Activated naive CD4-positive, alpha-beta T cell (primary cell): ENCODE measurements at regions not wholly inside any gene's neighbourhood (a gene's known extent, or its start where the extent isn't known, plus 50 kb on each side); places are given as distances from the start of the nearest gene placed in this dataset.
"Not testable (repeated sequence)": the region's sequence is repeated elsewhere in the genome, so short reads cannot be mapped to it uniquely, and the experiment has no call there.

Experiments used
- DNase-seq, 4 experiments: peaks; one replicate each; lab custom pipeline; 2025; lab: John Stamatoyannopoulos, UW

- no peak for DNase-seq
These were observed 465.7 kb downstream of the FBXO15 start for GRCh38 chr18:73681912-73682311.

GRCh38 chr18:73681398-73681797, 466.2 kb downstream of the FBXO15 start:
- no peak for DNase-seq

DNA sequence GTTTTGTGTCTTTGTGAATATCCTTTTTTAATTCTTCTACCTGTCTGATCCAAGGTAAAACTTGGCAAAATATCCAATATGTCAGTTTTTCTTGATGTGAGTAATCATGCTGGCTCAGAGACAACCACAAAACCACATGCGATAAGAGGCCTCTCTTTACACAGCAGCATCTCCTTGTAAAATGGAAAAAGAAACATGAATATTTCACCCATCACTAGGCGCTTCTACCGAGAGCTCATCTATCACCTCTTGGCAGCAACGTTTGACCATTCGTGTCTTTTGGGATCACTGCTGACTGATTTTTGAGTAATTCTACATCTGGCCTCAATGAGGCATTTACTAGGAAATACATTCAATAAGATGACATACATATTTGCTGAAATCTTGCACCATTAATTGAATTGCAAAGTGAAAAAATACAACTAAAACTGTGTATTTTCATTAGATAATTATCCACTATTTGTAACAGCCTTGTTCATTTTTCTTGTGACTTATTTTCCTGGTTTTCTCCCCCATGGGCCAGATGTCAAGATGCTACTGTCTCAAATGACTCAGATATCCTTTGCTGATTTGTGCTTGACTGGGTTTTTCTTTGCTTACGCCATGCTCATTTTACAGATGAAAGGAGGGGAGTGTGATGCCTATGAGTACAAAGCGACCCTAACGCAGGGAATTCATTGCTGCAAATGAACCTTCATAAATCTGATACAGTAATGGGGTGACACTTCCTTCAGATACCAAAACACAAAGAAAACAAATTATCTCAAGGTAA, 467.5 kb downstream of the FBXO15 start:
- DNase-seq: no peak

- no peak for DNase-seq
These were observed 470.2 kb downstream of the FBXO15 start for GRCh38 chr18:73677450-73677849.

DNA sequence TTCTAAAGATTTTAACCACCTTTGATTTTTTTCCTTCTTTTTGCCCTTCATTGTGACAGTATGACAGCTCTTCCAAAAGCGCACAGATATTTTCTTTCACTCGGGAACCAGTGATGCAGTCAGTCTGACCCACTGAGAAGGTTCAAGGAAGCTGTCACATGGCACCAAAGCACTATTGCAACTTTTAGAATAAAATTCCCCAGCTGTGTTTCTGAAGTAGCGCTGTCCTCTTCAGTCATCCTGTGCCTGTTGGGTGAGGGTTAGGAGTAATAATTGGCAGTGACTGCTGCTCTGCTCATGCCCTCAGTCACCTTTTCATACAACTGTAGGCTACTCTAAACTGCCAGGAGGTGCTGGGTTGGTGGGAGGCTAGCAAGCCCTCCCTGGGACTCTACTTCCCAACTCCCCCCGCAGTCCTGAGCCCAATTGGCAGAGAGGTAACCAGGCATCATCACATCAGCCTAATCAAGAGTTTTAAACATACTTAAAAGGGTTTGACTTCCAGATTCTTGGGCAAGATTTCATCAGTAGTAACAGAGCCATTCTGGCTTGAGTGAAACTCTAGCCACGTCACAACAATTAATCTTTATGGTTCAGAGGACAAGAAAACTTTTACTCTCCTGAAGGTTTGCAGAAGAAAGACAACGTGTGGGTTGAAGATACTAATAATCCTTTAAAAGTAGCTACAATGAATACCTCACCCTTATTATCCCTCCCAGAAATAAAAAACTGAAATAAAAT, 473.3 kb downstream of the FBXO15 start:
- DNase-seq: no peak

- not testable (repeated sequence) for DNase-seq
These were observed 476.2 kb downstream of the FBXO15 start for GRCh38 chr18:73671480-73671879.

DNA sequence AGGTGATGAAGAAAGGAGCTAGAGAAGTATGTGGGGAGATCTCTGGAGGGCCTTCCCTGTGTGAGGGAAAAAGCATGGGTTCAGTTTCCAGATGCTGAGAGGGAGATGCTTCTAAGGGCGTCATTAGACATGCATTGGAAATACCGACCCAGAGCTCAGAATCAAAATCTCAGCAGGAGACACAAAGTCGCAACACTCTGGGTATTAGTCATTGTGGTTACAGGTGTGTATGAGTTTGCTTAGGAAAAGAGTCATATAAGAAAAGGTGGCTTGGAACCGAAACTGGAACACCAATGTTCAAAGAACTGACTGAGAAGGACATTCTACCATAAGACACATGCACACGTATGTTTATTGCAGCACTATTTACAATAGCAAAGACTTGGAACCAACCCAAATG, 477.1 kb downstream of the FBXO15 start:
- no peak for DNase-seq

DNA sequence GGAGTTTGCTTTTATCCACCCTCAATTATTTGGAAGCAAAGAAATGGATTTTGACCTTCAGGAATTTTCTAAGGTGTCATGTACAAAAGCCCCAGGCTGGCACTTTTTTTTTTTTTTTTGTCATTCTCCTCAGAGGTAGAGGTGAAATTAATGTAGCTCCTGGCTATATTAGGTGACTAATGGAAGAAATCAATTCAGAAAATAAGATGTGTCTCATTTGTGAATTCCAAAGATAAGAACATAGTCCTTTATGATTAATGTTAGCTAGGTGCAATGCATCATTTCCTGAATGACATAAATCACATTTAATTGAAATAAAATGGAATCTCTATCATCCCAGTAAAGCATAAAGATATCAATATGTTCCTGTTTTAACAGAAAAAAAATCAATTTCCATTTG, 477.6 kb downstream of the FBXO15 start:
- DNase-seq: no peak

DNA sequence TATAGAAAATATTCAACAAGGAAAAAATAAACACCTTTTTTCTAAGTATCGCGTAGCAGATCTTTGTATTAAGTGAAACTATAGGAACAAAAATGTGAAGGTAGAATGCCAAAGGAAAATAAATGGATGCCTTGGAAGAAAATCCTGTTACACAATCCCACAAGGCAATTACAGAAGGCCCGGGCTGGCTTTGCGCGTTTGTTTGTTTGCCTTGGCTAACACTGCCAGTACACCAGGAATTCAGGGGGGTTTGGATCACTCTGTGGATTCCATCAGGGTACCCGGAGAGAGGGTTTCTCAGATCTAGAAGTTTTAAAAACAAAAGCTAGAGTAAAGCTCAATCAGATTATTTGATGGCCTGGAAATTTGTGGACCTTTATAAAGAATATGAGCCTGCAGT, 478.3 kb downstream of the FBXO15 start:
- no peak for DNase-seq

- no peak for DNase-seq
These were observed 479.6 kb downstream of the FBXO15 start for GRCh38 chr18:73668051-73668450.

GRCh38 chr18:73666772-73667171, 480.9 kb downstream of the FBXO15 start:
- no peak for DNase-seq

DNA sequence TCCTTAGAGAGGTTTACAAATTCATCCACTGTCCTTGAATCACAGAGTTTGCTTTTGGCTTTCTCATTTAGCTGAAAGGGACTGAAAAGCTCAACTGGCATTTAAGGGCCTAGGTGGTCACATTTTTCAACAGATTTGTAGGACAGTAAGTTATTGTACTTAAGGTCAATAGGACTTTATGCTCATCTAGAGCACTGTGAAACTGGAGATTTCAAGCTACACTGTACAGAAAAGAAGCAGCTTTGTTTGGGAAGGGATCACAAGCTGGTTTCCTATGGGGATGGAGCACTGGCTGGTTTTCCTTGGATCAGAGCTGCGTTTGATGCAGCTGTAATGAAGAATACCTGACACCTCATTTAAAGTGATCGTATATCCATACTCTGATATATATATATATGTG, 482.7 kb downstream of the FBXO15 start:
- no peak for DNase-seq

DNA sequence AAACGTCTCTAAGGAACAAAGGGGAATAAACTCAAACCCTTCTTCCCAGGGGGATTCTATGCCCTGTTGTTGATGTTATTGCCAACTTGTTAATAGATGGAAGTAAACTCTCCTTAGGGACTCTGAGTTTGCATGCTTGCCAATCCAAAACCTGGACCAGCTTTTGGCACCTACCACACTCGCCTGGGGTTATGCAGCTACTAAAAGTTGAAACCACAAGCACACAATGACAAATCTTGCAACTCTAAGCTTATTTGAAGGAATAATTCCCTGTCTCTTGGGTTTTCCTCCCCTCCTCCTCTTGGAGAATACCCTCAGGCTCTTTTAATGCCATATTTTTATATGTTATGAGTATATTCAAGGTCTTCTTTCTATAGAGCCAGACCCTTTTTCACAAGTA, 484.1 kb downstream of the FBXO15 start:
- DNase-seq: no peak

DNA sequence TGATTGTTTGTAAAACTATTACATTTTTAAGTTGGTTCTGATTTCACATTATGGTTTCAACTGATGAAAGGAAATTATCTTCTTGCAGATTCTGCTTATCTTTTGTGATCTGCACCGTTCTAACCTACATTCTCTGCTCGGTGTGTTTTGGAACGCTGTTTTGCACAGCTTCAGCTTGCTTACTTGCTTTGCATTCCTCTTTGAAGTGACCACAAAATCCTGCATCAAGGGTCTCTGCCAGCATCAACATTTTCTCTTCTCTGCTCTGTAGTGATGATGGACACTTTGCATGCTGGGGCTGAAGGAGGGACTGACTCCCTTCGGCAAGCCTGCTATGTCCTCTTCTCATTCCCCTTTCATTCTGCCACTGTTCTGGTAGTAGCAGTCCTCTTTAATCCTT, 485.2 kb downstream of the FBXO15 start:
- DNase-seq: no peak

GRCh38 chr18:73660931-73661856, 486.4 kb downstream of the FBXO15 start:
- no peak for DNase-seq

DNA sequence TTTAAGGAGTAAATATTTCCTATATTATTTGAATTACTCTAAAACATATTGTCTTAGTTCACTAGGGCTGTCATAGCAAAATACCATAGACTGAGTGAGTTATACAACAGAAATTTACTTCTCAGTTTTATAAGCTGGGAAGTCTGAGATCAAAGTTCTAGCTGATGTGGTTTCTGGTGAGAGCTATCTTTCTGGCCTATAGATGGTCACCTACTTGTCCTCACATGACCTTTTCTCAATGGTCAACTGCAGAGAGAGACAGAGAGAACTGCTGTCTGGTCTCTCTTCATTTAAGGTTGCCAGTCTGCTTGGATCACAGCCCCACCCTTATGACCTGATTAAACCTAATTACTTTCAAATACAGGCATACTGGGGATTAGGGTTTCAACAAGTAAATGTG, 490.9 kb downstream of the FBXO15 start:
- DNase-seq: no peak

DNA sequence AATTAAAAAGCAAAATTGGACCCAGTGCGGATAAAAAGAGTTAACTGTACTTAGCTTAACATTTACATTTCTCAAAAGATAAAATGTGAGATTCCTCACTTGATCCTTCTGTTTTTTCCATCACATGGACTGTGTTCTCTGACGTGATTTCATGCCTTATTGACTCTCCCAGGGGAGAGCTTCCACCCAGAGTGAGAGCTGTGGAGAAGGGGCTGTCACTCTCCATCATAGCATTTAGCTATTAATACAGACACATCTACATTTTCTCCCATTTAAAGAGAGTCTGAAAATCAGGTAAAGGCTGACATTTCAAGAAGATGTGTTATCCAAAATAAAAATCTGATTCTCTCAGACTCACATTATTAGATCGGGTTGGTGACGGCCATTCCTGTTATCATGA, 493.8 kb downstream of the FBXO15 start:
- DNase-seq: no peak

GRCh38 chr18:73653251-73653650, 494.4 kb downstream of the FBXO15 start:
- no peak for DNase-seq

DNA sequence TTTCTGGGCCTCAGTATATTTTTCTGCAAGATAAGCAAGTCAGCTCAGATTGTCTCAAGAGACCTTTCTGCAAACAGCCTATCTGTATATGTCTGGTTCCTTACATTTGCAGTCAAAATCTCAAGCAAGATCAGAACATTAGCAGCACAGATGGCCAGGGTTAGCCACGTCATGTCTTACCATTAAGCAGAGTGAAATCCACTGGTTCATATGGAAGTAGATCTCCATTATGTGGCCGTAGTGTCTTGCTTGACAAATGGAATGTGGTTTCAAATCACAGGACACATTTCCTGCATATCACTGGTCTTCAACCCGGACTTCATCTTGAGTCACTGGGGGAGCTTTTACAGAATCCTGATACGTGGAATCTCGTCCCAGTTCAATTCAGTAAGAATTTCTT, 500.2 kb downstream of the FBXO15 start:
- DNase-seq: no peak

DNA sequence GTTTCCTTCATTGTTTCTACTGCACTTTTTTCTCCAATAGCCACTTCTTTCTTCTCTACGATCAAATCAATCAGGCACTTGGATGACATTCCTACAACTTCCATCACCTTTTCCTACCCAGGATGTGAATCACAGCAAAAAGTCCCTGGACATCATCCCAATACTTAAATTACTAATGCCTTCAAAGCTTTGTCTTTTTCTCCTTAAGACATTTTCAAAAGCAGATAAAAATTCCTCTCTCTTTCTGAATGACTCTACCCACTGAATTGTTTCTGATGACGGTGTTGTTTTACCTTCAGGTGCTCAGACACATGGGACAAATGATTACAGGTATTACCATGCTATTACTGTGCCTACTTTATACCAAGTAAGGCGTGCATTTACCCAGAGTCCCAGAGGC, 500.9 kb downstream of the FBXO15 start:
- no peak for DNase-seq

GRCh38 chr18:73646196-73646595, 501.4 kb downstream of the FBXO15 start:
- DNase-seq: no peak

GRCh38 chr18:73645160-73645715, 502.4 kb downstream of the FBXO15 start:
- no peak for DNase-seq
